OCI-LY7 (cell line): ENCODE measurements at regions not wholly inside any gene's neighbourhood (a gene's known extent, or its start where the extent isn't known, plus 50 kb on each side); places are given as distances from the start of the nearest gene placed in this dataset.
"Not testable (repeated sequence)": the region's sequence is repeated elsewhere in the genome, so short reads cannot be mapped to it uniquely, and the experiment has no call there.

Experiments used
- BruUV-seq: library from RNA; stranded (reverse); fragments of 400-500 nt; replicated peaks from 2 replicates; lab custom pipeline; 2021; lab: Mats Ljungman, UMichigan
- CTCF ChIA-PET: fragments of 300-600 bp; sonication (Branson Sonifier 250); formaldehyde crosslinking; loops from one replicate; lab custom pipeline; 2022; ENCODE audit warnings: antibody characterized with exemption; ENCODE audit not compliant: unreplicated experiment; lab: Charles Lee
- POLR2A ChIA-PET: fragments of 300-600 bp; sonication (Branson Sonifier 250); formaldehyde crosslinking; loops from one replicate; lab custom pipeline; 2022; ENCODE audit warnings: antibody characterized with exemption; lab: Charles Lee
- DNase-seq: peaks from one replicate; pipeline ENCODE4 v3.0.0-alpha.2; 2015; ENCODE audit warnings: low spot score
- H2AFZ ChIP-seq: fragments of 200-600 bp; sonication (generic), shearing (Covaris generic); 2 replicates; pipeline ENCODE4 v1.6.1; 2014; ENCODE audit warnings: mild to moderate bottlenecking, antibody characterized with exemption, low read length, moderate library complexity
- H3K27ac ChIP-seq: fragments of 200-600 bp; sonication (generic); 2 replicates; pipeline ENCODE4 v1.5.1; 2014; ENCODE audit warnings: mixed run types, low read depth, mild to moderate bottlenecking, moderate library complexity, low read length, inconsistent platforms; ENCODE audit not compliant: poor library complexity, severe bottlenecking
- H3K36me3 ChIP-seq: fragments of 200-600 bp; sonication (generic); 2 replicates; pipeline ENCODE4 v1.6.1; 2014; ENCODE audit warnings: mild to moderate bottlenecking, antibody characterized with exemption, low read length, moderate library complexity, mixed read lengths; ENCODE audit not compliant: insufficient read depth
- H3K4me1 ChIP-seq: fragments of 200-600 bp; sonication (generic); 2 replicates; pipeline ENCODE4 v1.5.1; 2014; ENCODE audit warnings: mild to moderate bottlenecking, low read length; ENCODE audit not compliant: insufficient read depth, poor library complexity, severe bottlenecking
- H3K4me2 ChIP-seq: fragments of 200-600 bp; sonication (generic); 2 replicates; pipeline ENCODE4 v1.6.1; 2014; ENCODE audit warnings: mild to moderate bottlenecking, low read length
- H3K4me3 ChIP-seq: fragments of 200-600 bp; sonication (generic); 2 replicates; pipeline ENCODE4 v1.5.1; 2014; ENCODE audit warnings: mild to moderate bottlenecking, low read depth, low read length; ENCODE audit not compliant: poor library complexity, severe bottlenecking
- H3K79me2 ChIP-seq: fragments of 200-600 bp; sonication (generic); 2 replicates; pipeline ENCODE4 v1.6.1; 2016; ENCODE audit warnings: low read depth, mild to moderate bottlenecking, low read length, moderate library complexity, mixed read lengths; ENCODE audit not compliant: insufficient read depth
- H3K9me2 ChIP-seq: fragments of 200-600 bp; sonication (generic); 2 replicates; pipeline ENCODE4 v1.6.1; 2016; ENCODE audit warnings: mild to moderate bottlenecking, low read length, mixed read lengths; ENCODE audit not compliant: insufficient read depth
- H3K9me3 ChIP-seq: fragments of 200-600 bp; sonication (generic); 2 replicates; pipeline ENCODE4 v1.6.1; 2014; ENCODE audit warnings: mild to moderate bottlenecking, mixed run types, low read length, mixed read lengths
- H4K20me1 ChIP-seq: fragments of 200-600 bp; sonication (generic); 2 replicates; pipeline ENCODE4 v1.6.1; 2014; ENCODE audit warnings: mild to moderate bottlenecking, antibody characterized with exemption, low read length, moderate library complexity, mixed read lengths; ENCODE audit not compliant: insufficient read depth
- EZH2phosphoT487 ChIP-seq: fragments of 200-600 bp; sonication (generic); IDR thresholded peaks from 2 replicates; pipeline ENCODE4 v1.6.1; 2018; ENCODE audit warnings: low read depth, borderline replicate concordance, mild to moderate bottlenecking, mixed run types, antibody characterized with exemption, low read length, moderate library complexity, mixed read lengths
- intact Hi-C: fragments of 100-400 bp; cut with micrococcal nuclease; formaldehyde crosslinking; loops from one replicate; pipeline ENCODE4 v1.10.0; 2022; ENCODE audit not compliant: unreplicated experiment
- TF ChIP-seq, protein P1 (sequence below): fragments of 200-600 bp; sonication (generic); conservative IDR thresholded peaks from 2 replicates; pipeline ENCODE4 v1.5.1; 2014; ENCODE audit warnings: mild to moderate bottlenecking, antibody characterized with exemption, low read length, moderate library complexity, mixed read lengths

DNA sequence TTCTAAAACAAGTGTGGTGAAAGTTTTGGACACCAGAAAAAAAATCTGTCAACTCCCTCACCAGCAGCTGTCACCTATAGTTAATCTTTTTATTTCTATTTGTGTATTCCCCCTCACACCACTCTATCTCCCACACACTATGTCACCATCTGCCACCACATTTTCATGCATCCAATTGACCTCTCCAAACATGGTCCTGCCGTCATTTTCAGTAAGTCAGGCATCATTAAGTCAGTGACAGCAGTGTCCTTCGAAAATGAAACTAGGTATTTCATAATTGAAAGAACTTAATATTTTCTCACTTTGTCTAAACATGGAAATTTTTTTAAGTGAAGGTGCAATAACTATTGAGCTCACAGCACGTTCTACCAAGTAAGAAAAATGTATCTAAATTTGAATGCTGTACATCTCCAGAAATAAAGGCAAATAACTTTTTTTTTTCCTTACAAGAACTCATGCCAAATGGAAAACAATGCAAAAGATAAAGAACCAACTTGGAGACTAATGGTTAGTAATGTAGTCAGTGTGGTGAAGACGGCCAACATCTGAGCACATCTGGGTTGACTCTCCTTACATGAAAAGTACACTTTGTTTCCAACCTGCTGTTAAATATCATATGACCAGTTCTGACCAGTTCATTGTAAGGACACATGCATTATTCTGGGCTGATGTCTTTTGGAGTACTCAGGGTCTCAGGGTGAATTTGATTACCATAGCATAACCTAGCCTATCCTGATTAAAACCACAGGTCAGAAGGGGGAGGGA, 623.3 kb upstream of the MANEA start:
- no peak overlapping the region for H3K4me2 ChIP-seq
- intact Hi-C loops: no loop called here
- BruUV-seq: no TSS peak
- no peaks in the 10 kb centered on the region for H3K36me3 ChIP-seq
- no peak overlapping the region for H2AFZ ChIP-seq
- POLR2A ChIA-PET: interaction anchor here (1.2 kb wide), 1 partner anchor 17 kb away, joined by 3 read pairs; no protein-coding TSS in a partner anchor
- H3K4me3 ChIP-seq: no peak overlapping the region
- H3K27ac ChIP-seq: no peak overlapping the region
- no peaks in the 10 kb centered on the region for H3K9me3 ChIP-seq
- H3K4me1 ChIP-seq: no peaks in the 10 kb centered on the region
- H4K20me1 ChIP-seq: no peaks in the 10 kb centered on the region
- H3K9me2 ChIP-seq: no peaks in the 10 kb centered on the region
- no peak for DNase-seq
- no peaks in the 10 kb centered on the region for H3K79me2 ChIP-seq
- no peak for TF ChIP-seq EZH2phosphoT487
- TF ChIP-seq, protein P1, sequence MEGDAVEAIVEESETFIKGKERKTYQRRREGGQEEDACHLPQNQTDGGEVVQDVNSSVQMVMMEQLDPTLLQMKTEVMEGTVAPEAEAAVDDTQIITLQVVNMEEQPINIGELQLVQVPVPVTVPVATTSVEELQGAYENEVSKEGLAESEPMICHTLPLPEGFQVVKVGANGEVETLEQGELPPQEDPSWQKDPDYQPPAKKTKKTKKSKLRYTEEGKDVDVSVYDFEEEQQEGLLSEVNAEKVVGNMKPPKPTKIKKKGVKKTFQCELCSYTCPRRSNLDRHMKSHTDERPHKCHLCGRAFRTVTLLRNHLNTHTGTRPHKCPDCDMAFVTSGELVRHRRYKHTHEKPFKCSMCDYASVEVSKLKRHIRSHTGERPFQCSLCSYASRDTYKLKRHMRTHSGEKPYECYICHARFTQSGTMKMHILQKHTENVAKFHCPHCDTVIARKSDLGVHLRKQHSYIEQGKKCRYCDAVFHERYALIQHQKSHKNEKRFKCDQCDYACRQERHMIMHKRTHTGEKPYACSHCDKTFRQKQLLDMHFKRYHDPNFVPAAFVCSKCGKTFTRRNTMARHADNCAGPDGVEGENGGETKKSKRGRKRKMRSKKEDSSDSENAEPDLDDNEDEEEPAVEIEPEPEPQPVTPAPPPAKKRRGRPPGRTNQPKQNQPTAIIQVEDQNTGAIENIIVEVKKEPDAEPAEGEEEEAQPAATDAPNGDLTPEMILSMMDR: no peak
- CTCF ChIA-PET: no interaction called here

DNA sequence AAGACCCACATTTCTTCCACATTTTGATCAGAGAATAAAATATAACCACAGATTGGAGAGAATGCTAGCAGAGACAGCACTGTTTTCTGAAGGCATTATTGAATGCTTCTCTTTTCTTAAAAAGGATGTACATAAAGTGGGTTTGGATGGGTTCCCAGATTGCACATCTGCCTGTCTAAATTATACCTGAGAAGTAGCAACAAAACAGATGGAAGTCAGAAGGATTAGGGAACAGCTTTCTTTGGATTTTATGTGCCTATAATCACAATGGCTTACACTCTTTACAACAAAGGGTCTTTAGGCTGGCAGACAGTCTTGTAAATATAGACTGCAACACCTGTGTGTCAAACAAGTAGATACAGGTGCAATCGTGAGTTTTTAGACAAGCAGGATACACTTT, 622.2 kb upstream of the MANEA start:
- Histone ChIP-seq H3K9me3 (no peaks in the 10 kb centered on the region), H3K36me3 (no peaks in the 10 kb centered on the region), H3K27ac (no peak overlapping the region), H2AFZ (no peak overlapping the region), H3K4me3 (no peak overlapping the region), H3K4me1 (no peaks in the 10 kb centered on the region), H3K79me2 (no peaks in the 10 kb centered on the region), H3K9me2 (no peaks in the 10 kb centered on the region), H4K20me1 (no peaks in the 10 kb centered on the region), H3K4me2 (no peak overlapping the region)
- no peak for DNase-seq
- POLR2A ChIA-PET: no interaction called here
- no peak for TF ChIP-seq EZH2phosphoT487
- no TSS peak for BruUV-seq
- intact Hi-C loops: no loop called here
- CTCF ChIA-PET: no interaction called here

DNA sequence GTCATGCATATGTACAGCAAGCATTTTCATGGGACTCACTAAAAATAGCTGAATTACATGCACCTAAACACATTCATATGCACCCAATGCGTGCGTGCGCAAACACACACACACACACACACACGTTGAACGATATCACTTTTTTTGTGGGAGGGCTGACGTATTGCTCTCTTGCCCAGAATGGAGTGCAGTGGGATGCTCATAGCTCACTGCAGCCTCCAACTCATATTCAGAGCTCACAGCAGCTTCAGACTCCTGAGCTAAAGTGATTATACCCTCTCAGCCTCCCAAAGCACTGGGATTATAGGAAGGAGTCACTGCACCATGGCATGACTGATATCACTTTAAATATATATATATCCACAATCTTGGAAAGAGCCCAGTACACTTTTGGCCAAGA, 620.4 kb upstream of the MANEA start:
- no peaks in the 10 kb centered on the region for H3K36me3 ChIP-seq
- H3K27ac ChIP-seq: no peak overlapping the region
- ChIA-PET CTCF (no interaction called here), POLR2A (no interaction called here)
- H3K4me1 ChIP-seq: no peaks in the 10 kb centered on the region
- no TSS peak for BruUV-seq
- no peak overlapping the region for H3K4me2 ChIP-seq
- H4K20me1 ChIP-seq: no peaks in the 10 kb centered on the region
- intact Hi-C loops: no loop called here
- no peaks in the 10 kb centered on the region for H3K79me2 ChIP-seq
- no peaks in the 10 kb centered on the region for H3K9me3 ChIP-seq
- H3K9me2 ChIP-seq: no peaks in the 10 kb centered on the region
- TF ChIP-seq, protein P1: no peak
- no peak for TF ChIP-seq EZH2phosphoT487
- H2AFZ ChIP-seq: no peak overlapping the region
- no peak for DNase-seq
- H3K4me3 ChIP-seq: no peak overlapping the region

DNA sequence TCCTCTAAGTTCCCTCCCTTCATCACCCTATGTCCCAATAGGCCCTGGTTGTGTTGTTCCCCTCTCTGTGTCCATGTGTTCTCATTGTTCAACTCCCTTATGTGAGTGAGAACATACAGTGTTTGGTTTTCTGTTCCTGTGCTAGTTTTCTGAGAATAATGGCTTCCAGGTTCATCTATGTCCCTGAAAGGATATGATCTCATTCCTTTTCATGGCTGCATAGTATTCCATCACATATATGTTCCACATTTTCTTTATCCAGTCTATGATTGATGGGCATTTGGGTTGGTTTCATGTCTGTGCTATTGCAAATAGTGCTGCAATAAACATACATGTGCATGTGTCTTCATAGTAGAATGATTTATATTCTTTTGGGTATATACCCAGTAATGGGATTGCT, 612.6 kb upstream of the MANEA start:
- CTCF ChIA-PET, POLR2A ChIA-PET, H3K4me1 ChIP-seq, H3K4me2 ChIP-seq, H3K27ac ChIP-seq, H3K79me2 ChIP-seq, H3K9me2 ChIP-seq, H3K36me3 ChIP-seq, intact Hi-C loops, H2AFZ ChIP-seq, DNase-seq, H3K9me3 ChIP-seq, H4K20me1 ChIP-seq, H3K4me3 ChIP-seq, BruUV-seq: not testable (repeated sequence)
